ENCODE measurements at regions not wholly inside any gene's neighbourhood (a gene's known extent, or its start where the extent isn't known, plus 50 kb on each side); places are given as distances from the start of the nearest gene placed in this dataset.

- no peak for DNase-seq (ENCODE audit: extremely low spot score)
- ChIA-PET CTCF (interaction anchor here (1.1 to 1.9 kb wide), 3 partner anchors 15 to 173 kb away, joined by 3 to 7 read pairs (median 5); no protein-coding TSS in a partner anchor), POLR2A (no interaction called here)
- no peak for TF ChIP-seq CTCF (IDR thresholded peaks at IDR 0.05; ENCODE audit: control extremely low read depth, extremely low read depth, low read depth, missing control alignments)
Measured at GRCh38 chr6:134467620-134468019, 149.7 kb upstream of the SGK1 start.

GRCh38 chr6:134466771-134467525, 149.0 kb upstream of the SGK1 start:
- POLR2A ChIA-PET, result no interaction called here
- no peak for DNase-seq (ENCODE audit: extremely low spot score)
- CTCF ChIA-PET, result interaction anchor here (1.1 to 1.3 kb wide), 3 partner anchors 15 to 174 kb away, joined by 3 to 5 read pairs (median 3); no protein-coding TSS in a partner anchor
- no peak for TF ChIP-seq CTCF (IDR thresholded peaks at IDR 0.05; ENCODE audit: control extremely low read depth, extremely low read depth, low read depth, missing control alignments)

DNA sequence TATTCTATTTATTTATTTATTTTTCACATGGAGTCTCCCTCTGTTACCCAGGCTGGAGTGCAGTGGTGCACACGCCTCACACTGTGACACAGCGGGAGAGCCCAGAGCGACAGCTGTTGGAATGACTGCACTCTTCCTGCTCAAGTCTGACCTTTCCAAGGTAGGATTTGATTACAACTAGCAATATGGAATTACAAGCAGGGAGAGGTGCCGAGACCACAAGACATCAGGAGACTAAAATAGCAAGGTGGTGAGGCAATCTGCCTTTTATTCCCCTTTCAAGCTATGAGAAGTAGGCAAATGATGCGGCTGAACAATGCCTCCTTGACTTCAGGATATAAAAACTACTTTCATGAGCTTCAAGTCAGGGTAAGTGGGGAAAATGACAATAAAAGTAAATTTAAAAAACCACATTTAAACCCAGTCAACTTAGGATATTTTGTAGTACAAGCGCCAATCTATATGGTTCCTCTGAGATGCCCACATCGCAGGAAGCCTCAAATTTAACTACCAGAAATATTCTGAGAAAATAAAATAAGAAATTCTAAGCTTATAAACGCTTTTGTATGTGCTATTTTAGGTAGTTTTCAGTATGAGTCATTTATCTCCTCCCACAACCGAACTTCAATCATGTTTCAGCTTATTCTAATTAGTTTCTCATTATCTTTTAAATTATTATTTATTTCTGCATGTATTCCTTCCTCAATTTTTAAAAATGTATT, 146.9 kb upstream of the SGK1 start:
- TF ChIP-seq CTCF (IDR thresholded peaks at IDR 0.05; ENCODE audit: control extremely low read depth, extremely low read depth, low read depth, missing control alignments), result no peak
- DNase-seq (ENCODE audit: extremely low spot score), result peak; percentile 27
- POLR2A ChIA-PET, result interaction anchor here (0.8 kb wide), 1 partner anchor 291 kb away, joined by 3 read pairs; no protein-coding TSS in a partner anchor
- CTCF ChIA-PET, result interaction anchor here (1.0 to 2.8 kb wide), 7 partner anchors 9 to 176 kb away, joined by 3 to 12 read pairs (median 3); no protein-coding TSS in a partner anchor

DNA sequence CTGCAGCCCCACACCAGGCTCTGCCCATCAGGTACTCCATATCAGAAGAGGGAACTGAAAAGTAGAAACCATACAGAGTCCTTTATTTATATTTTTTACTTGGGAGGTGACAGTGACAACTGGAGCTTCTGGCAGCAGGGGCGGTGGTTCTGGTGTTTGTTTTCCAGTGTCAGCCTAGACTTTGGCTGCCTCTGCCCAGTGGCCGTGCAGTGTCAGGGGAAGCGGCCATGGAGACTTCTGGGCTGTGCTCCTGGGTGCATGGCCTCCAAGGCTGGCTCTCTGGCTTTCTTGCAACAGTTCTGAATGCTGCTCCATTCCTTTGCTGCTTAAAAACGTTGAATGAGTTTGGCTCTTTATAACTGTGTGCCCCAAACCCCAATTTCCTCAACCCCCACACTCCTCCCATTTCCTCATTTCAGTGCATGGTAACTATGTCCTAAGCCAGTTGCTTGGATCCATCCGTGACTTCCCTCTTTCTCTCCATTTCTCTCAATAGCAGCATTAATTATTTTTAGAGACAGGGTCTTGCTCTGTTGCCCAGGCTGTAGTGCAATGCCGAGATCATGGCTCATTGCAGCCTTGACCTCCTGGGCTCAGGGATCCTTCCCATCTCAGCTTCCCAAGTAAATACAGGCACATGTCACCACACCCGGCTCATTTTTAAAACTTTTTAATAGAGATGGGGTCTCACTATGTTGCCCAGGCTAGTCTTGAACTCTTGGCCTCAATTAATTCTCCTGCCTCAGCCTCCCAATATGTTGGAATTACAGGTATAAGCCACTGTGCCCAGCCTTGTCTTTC, 141.1 kb upstream of the SGK1 start:
- ChIA-PET POLR2A (no interaction called here), CTCF (interaction anchor here (0.6 kb wide), 1 partner anchor 285 kb away, joined by 3 read pairs; no protein-coding TSS in a partner anchor)
- TF ChIP-seq CTCF (IDR thresholded peaks at IDR 0.05; ENCODE audit: control extremely low read depth, extremely low read depth, low read depth, missing control alignments), result no peak
- no peak for DNase-seq (ENCODE audit: extremely low spot score)

DNA sequence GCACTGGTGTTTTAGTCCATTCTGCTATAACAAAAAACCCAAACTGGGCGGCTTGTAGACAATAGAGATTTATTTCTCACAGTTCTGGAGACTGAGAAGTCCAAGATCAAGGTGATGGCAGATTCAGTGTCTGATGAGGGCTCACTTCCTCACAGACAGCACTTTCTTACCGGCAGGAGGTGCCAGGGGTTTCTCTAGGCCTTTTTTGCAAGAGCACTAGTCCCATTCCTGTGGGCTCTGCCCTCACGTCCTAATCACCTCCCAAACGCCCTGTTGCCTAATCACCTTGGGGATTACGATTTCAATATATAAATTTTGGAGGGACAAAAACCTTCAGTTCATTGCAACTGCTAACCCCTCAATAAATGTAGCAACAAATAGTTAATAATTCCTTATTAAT, 140.0 kb upstream of the SGK1 start:
- CTCF ChIA-PET, result no interaction called here
- DNase-seq (ENCODE audit: extremely low spot score), result no peak
- TF ChIP-seq CTCF (IDR thresholded peaks at IDR 0.05; ENCODE audit: control extremely low read depth, extremely low read depth, low read depth, missing control alignments), result no peak
- POLR2A ChIA-PET, result no interaction called here

- ChIA-PET POLR2A (no interaction called here), CTCF (interaction anchor here (1.0 to 3.2 kb wide), 3 partner anchors 13 to 184 kb away, joined by 3 to 10 read pairs (median 4); no protein-coding TSS in a partner anchor)
- no peak for TF ChIP-seq CTCF (IDR thresholded peaks at IDR 0.05; ENCODE audit: control extremely low read depth, extremely low read depth, low read depth, missing control alignments)
- DNase-seq (ENCODE audit: extremely low spot score), result no peak
Measured at GRCh38 chr6:134456226-134456625, 138.3 kb upstream of the SGK1 start.
